ENCODE measurements at regions not wholly inside any gene's neighbourhood (a gene's known extent, or its start where the extent isn't known, plus 50 kb on each side); places are given as distances from the start of the nearest gene placed in this dataset.

DNA sequence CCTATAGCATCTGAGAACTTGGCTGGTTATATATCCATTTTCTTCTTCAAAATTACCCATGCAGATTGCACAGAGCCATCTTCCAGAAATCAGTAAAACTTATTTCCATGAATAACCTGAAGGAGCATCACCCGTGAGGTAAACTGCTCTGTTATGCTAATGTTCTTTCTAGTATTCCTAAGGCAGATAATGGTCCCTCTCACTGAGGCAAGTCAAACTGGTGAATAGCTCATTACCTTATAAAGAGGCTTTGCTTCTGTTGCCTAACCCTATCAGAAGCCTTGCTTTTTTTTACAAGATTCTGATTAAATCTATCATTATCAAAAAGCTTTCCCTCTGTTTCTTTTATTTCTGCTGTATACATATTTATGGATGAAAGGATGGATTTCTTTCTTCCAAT, 307.6 kb upstream of the FLRT2 start:
- POLR2A ChIA-PET, result interaction anchor here (2.1 kb wide), 1 partner anchor 12 kb away, joined by 6 read pairs; no protein-coding TSS in a partner anchor
- H3K4me3 Mint-ChIP-seq (ENCODE audit: unreplicated experiment), result no peak overlapping the region
- TF ChIP-seq, protein P1, sequence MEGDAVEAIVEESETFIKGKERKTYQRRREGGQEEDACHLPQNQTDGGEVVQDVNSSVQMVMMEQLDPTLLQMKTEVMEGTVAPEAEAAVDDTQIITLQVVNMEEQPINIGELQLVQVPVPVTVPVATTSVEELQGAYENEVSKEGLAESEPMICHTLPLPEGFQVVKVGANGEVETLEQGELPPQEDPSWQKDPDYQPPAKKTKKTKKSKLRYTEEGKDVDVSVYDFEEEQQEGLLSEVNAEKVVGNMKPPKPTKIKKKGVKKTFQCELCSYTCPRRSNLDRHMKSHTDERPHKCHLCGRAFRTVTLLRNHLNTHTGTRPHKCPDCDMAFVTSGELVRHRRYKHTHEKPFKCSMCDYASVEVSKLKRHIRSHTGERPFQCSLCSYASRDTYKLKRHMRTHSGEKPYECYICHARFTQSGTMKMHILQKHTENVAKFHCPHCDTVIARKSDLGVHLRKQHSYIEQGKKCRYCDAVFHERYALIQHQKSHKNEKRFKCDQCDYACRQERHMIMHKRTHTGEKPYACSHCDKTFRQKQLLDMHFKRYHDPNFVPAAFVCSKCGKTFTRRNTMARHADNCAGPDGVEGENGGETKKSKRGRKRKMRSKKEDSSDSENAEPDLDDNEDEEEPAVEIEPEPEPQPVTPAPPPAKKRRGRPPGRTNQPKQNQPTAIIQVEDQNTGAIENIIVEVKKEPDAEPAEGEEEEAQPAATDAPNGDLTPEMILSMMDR (IDR thresholded peaks at IDR 0.05; ENCODE audit: unreplicated experiment), result no peak
- CTCF ChIA-PET, result no interaction called here
- no peaks in the 10 kb centered on the region for H3K27me3 Mint-ChIP-seq (ENCODE audit: insufficient read depth, unreplicated experiment)
- H3K27ac Mint-ChIP-seq (ENCODE audit: low read depth, unreplicated experiment), result no peak overlapping the region
- intact Hi-C loops (cut with micrococcal nuclease), result no loop called here
- no peaks in the 10 kb centered on the region for H3K36me3 Mint-ChIP-seq (ENCODE audit: insufficient read depth, unreplicated experiment)
- H3K4me1 Mint-ChIP-seq (ENCODE audit: insufficient read depth, unreplicated experiment), result no peaks in the 10 kb centered on the region
- no TSS peak for BruUV-seq (replicated peaks)
- no peaks in the 10 kb centered on the region for H3K9me3 Mint-ChIP-seq (ENCODE audit: unreplicated experiment)
- no peak for DNase-seq (ENCODE audit: unreplicated experiment)

DNA sequence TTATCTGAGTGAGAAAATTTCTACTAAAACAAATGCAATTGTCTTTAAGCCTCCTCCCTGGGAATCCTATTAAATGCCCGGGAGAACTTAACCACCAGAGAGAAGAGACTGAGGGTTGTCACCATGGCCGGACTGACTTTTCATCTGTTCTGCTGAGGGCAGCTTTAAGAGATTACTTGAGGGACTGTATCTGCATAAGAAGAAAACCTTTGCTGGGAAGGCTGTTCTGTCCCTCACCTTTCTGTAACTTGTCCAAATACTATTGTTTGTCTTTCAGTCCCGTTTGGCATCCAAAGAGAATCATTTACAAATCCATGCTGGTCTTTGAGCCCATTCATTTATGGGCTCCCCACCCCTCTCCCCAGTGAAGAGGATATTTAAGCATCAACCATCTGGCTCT, 306.3 kb upstream of the FLRT2 start:
- H3K27ac Mint-ChIP-seq (ENCODE audit: low read depth, unreplicated experiment), result no peak overlapping the region
- ChIA-PET POLR2A (no interaction called here), CTCF (interaction anchor here (0.6 kb wide), 1 partner anchor 252 kb away, joined by 3 read pairs; no protein-coding TSS in a partner anchor)
- TF ChIP-seq, protein P1 (IDR thresholded peaks at IDR 0.05; ENCODE audit: unreplicated experiment), result no peak
- no peak for DNase-seq (ENCODE audit: unreplicated experiment)
- no peaks in the 10 kb centered on the region for H3K4me1 Mint-ChIP-seq (ENCODE audit: insufficient read depth, unreplicated experiment)
- no TSS peak for BruUV-seq (replicated peaks)
- H3K4me3 Mint-ChIP-seq (ENCODE audit: unreplicated experiment), result no peak overlapping the region
- H3K9me3 Mint-ChIP-seq (ENCODE audit: unreplicated experiment), result no peaks in the 10 kb centered on the region
- no peaks in the 10 kb centered on the region for H3K36me3 Mint-ChIP-seq (ENCODE audit: insufficient read depth, unreplicated experiment)
- intact Hi-C loops (cut with micrococcal nuclease), result no loop called here
- no peaks in the 10 kb centered on the region for H3K27me3 Mint-ChIP-seq (ENCODE audit: insufficient read depth, unreplicated experiment)

DNA sequence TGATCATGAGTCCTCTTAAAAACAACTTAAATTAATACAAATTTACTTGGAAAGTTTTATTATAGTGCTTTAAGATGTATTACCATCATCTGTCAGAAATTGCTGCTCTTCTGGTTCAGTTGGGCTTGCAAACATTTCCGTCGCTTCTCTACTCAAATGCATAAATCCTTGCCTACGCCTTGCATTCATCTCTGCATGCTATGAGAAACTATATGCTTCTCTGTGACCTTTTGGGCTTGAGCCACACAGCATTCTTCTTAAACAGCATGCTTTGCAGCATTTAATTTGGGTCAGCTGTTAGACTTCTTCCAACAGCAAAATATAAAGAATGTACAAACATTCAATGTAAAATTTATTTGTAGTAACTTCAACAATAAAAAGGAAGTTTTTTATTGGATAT, 305.7 kb upstream of the FLRT2 start:
- Mint-ChIP-seq H3K4me3 (ENCODE audit: unreplicated experiment) (no peak overlapping the region), H3K27me3 (ENCODE audit: insufficient read depth, unreplicated experiment) (no peaks in the 10 kb centered on the region), H3K4me1 (ENCODE audit: insufficient read depth, unreplicated experiment) (no peaks in the 10 kb centered on the region), H3K36me3 (ENCODE audit: insufficient read depth, unreplicated experiment) (no peaks in the 10 kb centered on the region), H3K9me3 (ENCODE audit: unreplicated experiment) (no peaks in the 10 kb centered on the region), H3K27ac (ENCODE audit: low read depth, unreplicated experiment) (no peak overlapping the region)
- TF ChIP-seq, protein P1 (IDR thresholded peaks at IDR 0.05; ENCODE audit: unreplicated experiment), result no peak
- ChIA-PET POLR2A (no interaction called here), CTCF (interaction anchor here (0.6 kb wide), 1 partner anchor 251 kb away, joined by 3 read pairs; no protein-coding TSS in a partner anchor)
- BruUV-seq (replicated peaks), result no TSS peak
- DNase-seq (ENCODE audit: unreplicated experiment), result no peak
- intact Hi-C loops (cut with micrococcal nuclease), result no loop called here

DNA sequence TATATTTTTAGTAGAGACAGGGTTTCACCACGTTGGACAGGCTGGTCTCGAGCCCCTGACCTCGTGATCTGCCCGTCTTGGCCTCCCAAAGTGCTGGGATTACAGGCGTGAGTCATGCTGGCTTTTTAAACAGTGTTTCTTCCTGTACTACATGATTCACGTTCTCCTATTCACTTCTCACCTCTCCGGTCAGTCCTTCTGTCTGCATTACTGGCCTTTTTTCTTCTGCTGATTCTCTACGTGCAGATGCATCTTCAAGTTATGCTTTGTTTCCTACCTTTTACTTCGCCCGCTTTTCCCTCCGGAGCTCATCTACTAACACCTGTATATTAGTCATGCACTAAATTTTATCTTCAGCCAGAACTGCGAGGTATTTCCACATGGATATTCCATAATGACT, 296.2 kb upstream of the FLRT2 start:
- intact Hi-C loops (cut with micrococcal nuclease), result loop anchor here (1.0 to 10.0 kb wide), 2 partner anchors 181 to 295 kb away; no protein-coding TSS in a partner anchor
- DNase-seq (ENCODE audit: unreplicated experiment), result peak; percentile 79
- peak overlapping the region; percentile 75 for H3K27ac Mint-ChIP-seq (ENCODE audit: low read depth, unreplicated experiment)
- no TSS peak for BruUV-seq (replicated peaks)
- no peaks in the 10 kb centered on the region for H3K27me3 Mint-ChIP-seq (ENCODE audit: insufficient read depth, unreplicated experiment)
- ChIA-PET POLR2A (interaction anchor here (0.6 to 2.9 kb wide), 17 partner anchors 9 to 374 kb away, joined by 3 to 47 read pairs (median 4); partner anchors contain the start of gene FLRT2), CTCF (interaction anchor here (0.5 to 2.4 kb wide), 7 partner anchors 15 to 295 kb away, joined by 3 to 11 read pairs (median 3); no protein-coding TSS in a partner anchor)
- TF ChIP-seq, protein P1 (IDR thresholded peaks at IDR 0.05; ENCODE audit: unreplicated experiment), result no peak
- H3K9me3 Mint-ChIP-seq (ENCODE audit: unreplicated experiment), result no peaks in the 10 kb centered on the region
- peaks cover 10% of the 10 kb centered on the region for H3K36me3 Mint-ChIP-seq (ENCODE audit: insufficient read depth, unreplicated experiment)
- H3K4me3 Mint-ChIP-seq (ENCODE audit: unreplicated experiment), result peak overlapping the region; percentile 71
- peaks cover 23% of the 10 kb centered on the region for H3K4me1 Mint-ChIP-seq (ENCODE audit: insufficient read depth, unreplicated experiment)
